T-cell (primary cell): ENCODE measurements at regions not wholly inside any gene's neighbourhood (a gene's known extent, or its start where the extent isn't known, plus 50 kb on each side); places are given as distances from the start of the nearest gene placed in this dataset.

ENCODE experiments used
- ATAC-seq, 4 experiments: fragments of 200-7000 bp in 3 of 4; fragments of 150-1000 bp in 1 of 4; cut with Tn5 transposase; replicated peaks in 1 of 4; 1 replicate in 3 of 4; 2 replicates in 1 of 4; pipeline ENCODE4 v1.10.0; 2021; ENCODE audit warnings: moderate library complexity in 3 of 4, mild to moderate bottlenecking in 2 of 4, moderate number of reproducible peaks in 1 of 4
- CTCF ChIA-PET, 2 donors: fragments of 300-600 bp; sonication (Branson Sonifier 250); formaldehyde crosslinking; loops; one replicate each; lab custom pipeline; 2022; ENCODE audit warnings: antibody characterized with exemption in 2 of 2; lab: Charles Lee
- POLR2A ChIA-PET, 2 donors: fragments of 300-600 bp; sonication (Branson Sonifier 250); formaldehyde crosslinking; loops; one replicate each; lab custom pipeline; 2022; ENCODE audit warnings: antibody characterized with exemption in 2 of 2; lab: Charles Lee
- DNase-seq, 35 experiments: peaks; one replicate each; pipeline versions ENCODE4 v3.0.0 to v3.0.0-alpha.2; 2013 to 2023
- H3K27ac ChIP-seq: one replicate; pipeline ENCODE4 v1.5.1; 2013; ENCODE audit warnings: low read length
- H3K27me3 ChIP-seq, 2 experiments: replicated peaks in 1 of 2; 1 replicate in 1 of 2; 2 replicates in 1 of 2; pipeline versions ENCODE4 v1.6.1 to v1.7.0; 2013; ENCODE audit warnings: low read length in 1 of 2, mixed read lengths in 1 of 2; ENCODE audit not compliant: control insufficient read depth in 2 of 2, insufficient read depth in 2 of 2; ENCODE audit errors: extremely low read depth in 1 of 2
- H3K36me3 ChIP-seq, 2 donors: 1 replicate in 1 of 2; 2 replicates in 1 of 2; pipeline versions ENCODE4 v1.6.1 to v1.7.0; 2013; ENCODE audit warnings: low read length in 1 of 2; ENCODE audit not compliant: control insufficient read depth in 2 of 2, insufficient read depth in 1 of 2; ENCODE audit errors: extremely low read depth in 1 of 2
- H3K4me1 ChIP-seq, 2 experiments: 1 replicate in 1 of 2; 2 replicates in 1 of 2; pipeline versions ENCODE4 v1.6.1 to v1.7.0; 2013; ENCODE audit warnings: low read length in 2 of 2, mixed read lengths in 1 of 2; ENCODE audit not compliant: insufficient read depth in 2 of 2, control insufficient read depth in 1 of 2; ENCODE audit errors: extremely low read depth in 1 of 2
- H3K4me3 ChIP-seq, 2 donors: 1 replicate in 1 of 2; 2 replicates in 1 of 2; pipeline versions ENCODE4 v1.5.1 to v1.7.0; 2013; ENCODE audit warnings: mild to moderate bottlenecking in 2 of 2, low read length in 1 of 2, moderate library complexity in 1 of 2; ENCODE audit not compliant: control insufficient read depth in 1 of 2; ENCODE audit errors: extremely low read depth in 1 of 2
- H3K9me3 ChIP-seq: 2 replicates; pipeline ENCODE4 v1.7.0; 2013
- H3K27ac Mint-ChIP-seq, 2 donors: one replicate each; pipeline ENCODE4 v1.8.0; 2020 to 2021; ENCODE audit warnings: mild to moderate bottlenecking in 2 of 2, mixed read lengths in 2 of 2
- H3K27me3 Mint-ChIP-seq, 2 donors: one replicate each; pipeline ENCODE4 v1.8.0; 2021 to 2022; ENCODE audit warnings: mixed read lengths in 2 of 2
- H3K36me3 Mint-ChIP-seq: one replicate; pipeline ENCODE4 v1.8.0; 2021; ENCODE audit warnings: mixed read lengths
- H3K4me1 Mint-ChIP-seq, 3 donors: one replicate each; pipeline ENCODE4 v1.8.0; 2020 to 2022; ENCODE audit warnings: mixed read lengths in 3 of 3, mild to moderate bottlenecking in 1 of 3
- H3K4me3 Mint-ChIP-seq, 3 donors: one replicate each; pipeline ENCODE4 v1.8.0; 2020 to 2022; ENCODE audit warnings: mild to moderate bottlenecking in 3 of 3, mixed read lengths in 3 of 3, moderate library complexity in 3 of 3
- H3K9me3 Mint-ChIP-seq, 3 donors: one replicate each; pipeline ENCODE4 v1.8.0; 2020 to 2022; ENCODE audit warnings: mixed read lengths in 3 of 3
- WGBS: methylation state at CpG from one replicate; pipeline ENCODE4 v1.1.5; 2013; ENCODE audit warnings: missing lambda C conversion rate; ENCODE audit not compliant: insufficient coverage; 5-methylcytosine and 5-hydroxymethylcytosine counted together

DNA sequence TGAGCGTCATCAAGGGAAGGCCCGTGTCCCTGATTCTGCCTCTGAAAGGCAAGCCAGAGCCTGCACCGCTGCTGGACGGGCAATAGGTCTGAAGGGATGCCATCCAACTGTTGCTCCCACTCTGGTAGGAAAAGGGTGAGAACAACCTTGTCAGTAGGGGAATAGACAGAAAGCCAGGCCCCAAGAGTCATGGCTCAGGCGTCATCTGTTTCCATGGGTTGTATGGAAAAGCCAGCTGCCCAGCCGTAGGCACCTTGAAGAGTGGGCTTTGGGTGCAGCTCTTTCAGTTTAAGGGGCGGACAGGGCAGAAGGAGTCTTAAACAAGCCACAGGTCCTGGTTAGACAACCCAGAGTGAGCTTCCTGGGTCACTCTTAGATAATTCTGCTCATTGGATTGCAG, 66.5 kb downstream of the RNF6 start:
- no peak overlapping the region for H3K27ac ChIP-seq
- no peak overlapping the region for H3K27ac Mint-ChIP-seq
- no peaks in the 10 kb centered on the region for H3K36me3 ChIP-seq
- no peak overlapping the region for H3K4me3 ChIP-seq
- H3K4me1 ChIP-seq: no peaks in the 10 kb centered on the region
- no peaks in the 10 kb centered on the region for H3K4me1 Mint-ChIP-seq
- peaks cover 0 to 3% of the 10 kb centered on the region in 2 experiments for H3K27me3 ChIP-seq
- POLR2A ChIA-PET: no interaction called here
- CTCF ChIA-PET: no interaction called here
- no peak for DNase-seq
- no peak overlapping the region for H3K4me3 Mint-ChIP-seq
- no peaks in the 10 kb centered on the region for H3K9me3 Mint-ChIP-seq
- WGBS: 88% methylated on average over 6 of the region's 7 CpGs
- peaks cover 7 to 9% of the 10 kb centered on the region in 2 donors for H3K27me3 Mint-ChIP-seq
- no peaks in the 10 kb centered on the region for H3K36me3 Mint-ChIP-seq
- H3K9me3 ChIP-seq: no peaks in the 10 kb centered on the region
- ATAC-seq: no peak

DNA sequence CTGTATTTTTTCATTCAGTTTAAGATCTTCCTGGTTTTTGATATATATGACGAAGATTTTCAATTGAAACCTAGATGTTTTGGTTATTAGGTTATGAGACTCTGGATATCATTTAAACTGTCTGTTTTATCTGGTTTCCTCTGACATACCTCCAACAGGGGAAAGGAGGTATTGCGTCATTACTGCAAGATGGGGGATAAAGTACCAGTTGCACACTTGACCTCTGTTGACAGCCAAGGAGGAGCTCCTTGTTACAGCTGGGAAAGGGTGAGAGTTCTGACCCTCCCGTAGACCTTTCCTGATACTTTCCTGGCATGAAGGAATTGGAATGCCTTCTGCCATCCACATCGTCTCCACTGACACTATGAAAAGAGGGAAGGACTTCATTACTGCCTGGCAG, 82.0 kb upstream of the SHISA2 start:
- no CpG with 5 or more reads among the region's 4 CpGs for WGBS
- DNase-seq (no peak), ATAC-seq (no peak)
- H3K27ac ChIP-seq: no peak overlapping the region
- H3K4me3 ChIP-seq: no peak overlapping the region
- no peaks in the 10 kb centered on the region for H3K9me3 ChIP-seq
- POLR2A ChIA-PET: no interaction called here
- no peak overlapping the region for H3K27ac Mint-ChIP-seq
- no peaks in the 10 kb centered on the region for H3K36me3 ChIP-seq
- no peaks in the 10 kb centered on the region for H3K27me3 ChIP-seq
- no peak overlapping the region for H3K4me3 Mint-ChIP-seq
- H3K36me3 Mint-ChIP-seq: no peaks in the 10 kb centered on the region
- H3K9me3 Mint-ChIP-seq: peaks cover 4 to 6% (median 4%) of the 10 kb centered on the region in 3 donors
- CTCF ChIA-PET: interaction anchor here in 1 of 2 donors (0.9 kb wide), 1 partner anchor 565 kb away, joined by 3 read pairs; no protein-coding TSS in a partner anchor
- no peaks in the 10 kb centered on the region for H3K4me1 Mint-ChIP-seq
- peaks cover under 1 to 22% of the 10 kb centered on the region in 2 donors for H3K27me3 Mint-ChIP-seq
- H3K4me1 ChIP-seq: no peaks in the 10 kb centered on the region

DNA sequence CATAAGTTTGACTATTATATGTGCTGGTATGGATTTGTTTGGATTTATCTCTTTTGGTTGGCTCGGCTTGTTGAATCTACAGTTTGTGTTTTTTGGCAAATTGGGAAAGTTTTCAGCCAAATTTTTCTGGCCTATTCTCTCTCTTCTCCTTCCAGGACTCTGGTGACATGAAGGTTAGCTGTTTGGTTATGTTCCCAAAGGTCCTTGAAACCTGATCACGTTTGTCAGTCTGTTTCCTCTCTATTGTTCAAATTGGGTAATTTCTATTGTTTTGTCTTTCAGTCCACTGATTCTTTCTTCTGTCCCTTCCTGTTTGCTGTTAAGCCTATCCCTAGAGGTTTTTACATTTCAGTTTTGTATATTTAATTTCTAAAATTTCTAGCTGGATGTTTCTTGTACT, 81.5 kb upstream of the SHISA2 start:
- no peaks in the 10 kb centered on the region for H3K9me3 ChIP-seq
- Mint-ChIP-seq H3K27ac (no peak overlapping the region), H3K4me1 (no peaks in the 10 kb centered on the region), H3K27me3 (peaks cover 0 to 22% of the 10 kb centered on the region in 2 donors), H3K9me3 (peaks cover 4 to 6% (median 4%) of the 10 kb centered on the region in 3 donors), H3K36me3 (no peaks in the 10 kb centered on the region), H3K4me3 (no peak overlapping the region)
- no peaks in the 10 kb centered on the region for H3K4me1 ChIP-seq
- H3K4me3 ChIP-seq: no peak overlapping the region
- H3K27me3 ChIP-seq: no peaks in the 10 kb centered on the region
- no peak overlapping the region for H3K27ac ChIP-seq
- no peak for ATAC-seq
- POLR2A ChIA-PET: no interaction called here
- no peak for DNase-seq
- CTCF ChIA-PET: interaction anchor here in 1 of 2 donors (0.9 kb wide), 1 partner anchor 566 kb away, joined by 3 read pairs; no protein-coding TSS in a partner anchor
- no CpG with 5 or more reads among the region's 2 CpGs for WGBS
- H3K36me3 ChIP-seq: no peaks in the 10 kb centered on the region

DNA sequence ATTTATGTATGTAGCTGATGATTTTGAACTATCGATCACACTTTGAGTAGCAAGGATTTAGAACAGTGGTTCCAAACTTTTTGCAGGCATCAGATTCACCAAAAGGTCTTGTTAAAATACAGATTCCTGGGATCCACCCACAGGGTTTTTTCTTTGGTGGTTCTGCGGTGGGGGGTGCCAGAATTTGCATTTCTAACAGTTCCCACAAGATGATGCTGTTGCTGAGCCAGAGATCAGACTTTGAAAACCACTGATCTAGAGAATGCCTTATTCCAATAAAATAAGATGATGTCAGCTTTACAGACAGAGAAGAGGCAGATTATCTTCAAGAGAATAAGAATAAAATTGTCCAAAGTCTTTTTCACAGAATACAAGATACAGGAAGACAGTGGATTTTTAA, 80.9 kb upstream of the SHISA2 start:
- Histone ChIP-seq H3K27me3 (no peaks in the 10 kb centered on the region), H3K27ac (no peak overlapping the region), H3K36me3 (no peaks in the 10 kb centered on the region), H3K9me3 (no peaks in the 10 kb centered on the region), H3K4me3 (no peak overlapping the region), H3K4me1 (no peaks in the 10 kb centered on the region)
- peaks cover 2 to 3% (median 3%) of the 10 kb centered on the region in 3 donors for H3K9me3 Mint-ChIP-seq
- H3K36me3 Mint-ChIP-seq: no peaks in the 10 kb centered on the region
- POLR2A ChIA-PET: no interaction called here
- no peaks in the 10 kb centered on the region for H3K4me1 Mint-ChIP-seq
- ATAC-seq: no peak
- CTCF ChIA-PET: no interaction called here
- H3K27me3 Mint-ChIP-seq: peaks cover 0 to 19% of the 10 kb centered on the region in 2 donors
- no peak overlapping the region for H3K4me3 Mint-ChIP-seq
- WGBS: 100% methylated on average over 1 of the region's 2 CpGs
- H3K27ac Mint-ChIP-seq: no peak overlapping the region
- DNase-seq: peak in 1 of 35 experiments; percentile 2

DNA sequence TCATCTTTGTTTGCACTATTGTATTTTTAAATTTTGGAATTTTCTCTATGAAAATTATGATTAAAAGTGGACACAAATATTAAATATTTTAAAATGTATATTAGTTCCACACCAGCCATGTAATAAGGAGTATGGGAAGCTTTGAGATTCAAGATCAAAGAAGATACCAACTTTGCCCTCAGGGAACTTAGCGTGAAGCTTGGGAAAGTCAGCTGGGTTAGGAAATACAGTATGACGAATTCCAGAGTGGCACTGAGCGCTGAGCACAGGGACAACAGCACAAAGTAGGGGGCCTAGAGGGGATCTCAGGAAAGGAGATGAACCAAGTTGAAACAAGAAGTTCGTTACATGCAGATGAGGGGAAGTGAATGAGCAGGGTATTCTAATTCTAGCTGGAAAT, 76.9 kb upstream of the SHISA2 start:
- Mint-ChIP-seq H3K9me3 (no peaks in the 10 kb centered on the region), H3K4me1 (no peaks in the 10 kb centered on the region), H3K27ac (no peak overlapping the region), H3K36me3 (no peaks in the 10 kb centered on the region), H3K4me3 (no peak overlapping the region), H3K27me3 (peaks cover 0 to 3% of the 10 kb centered on the region in 2 donors)
- Histone ChIP-seq H3K4me3 (no peak overlapping the region), H3K4me1 (no peaks in the 10 kb centered on the region), H3K27ac (no peak overlapping the region), H3K36me3 (no peaks in the 10 kb centered on the region), H3K9me3 (no peaks in the 10 kb centered on the region), H3K27me3 (no peaks in the 10 kb centered on the region)
- 67% methylated on average over 3 of the region's 4 CpGs for WGBS
- no peak for ATAC-seq
- no peak for DNase-seq
- ChIA-PET POLR2A (no interaction called here), CTCF (no interaction called here)

DNA sequence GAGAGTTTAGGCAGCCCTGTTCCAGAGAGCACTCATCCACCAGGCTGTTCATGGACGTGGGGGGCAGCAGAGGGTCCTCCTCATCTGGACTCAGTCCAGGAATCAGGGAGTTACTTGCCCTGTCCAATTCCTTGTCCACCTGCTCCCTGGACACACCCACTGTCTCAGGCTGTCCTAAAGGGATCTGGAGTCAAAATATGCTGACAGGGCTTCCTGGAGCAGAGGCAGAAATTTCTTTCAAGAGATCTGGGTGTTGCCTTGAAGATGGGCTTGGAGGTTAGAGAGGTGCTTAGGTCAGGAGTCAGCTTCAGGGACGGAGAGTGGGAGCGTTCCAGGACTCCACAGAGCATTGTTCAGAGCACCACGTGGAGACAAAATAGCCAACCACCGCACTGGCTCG, 65.8 kb upstream of the SHISA2 start:
- Histone ChIP-seq H3K27ac (no peak overlapping the region), H3K9me3 (no peaks in the 10 kb centered on the region), H3K4me3 (no peak overlapping the region), H3K4me1 (no peaks in the 10 kb centered on the region), H3K36me3 (no peaks in the 10 kb centered on the region), H3K27me3 (no peaks in the 10 kb centered on the region)
- DNase-seq (no peak), ATAC-seq (no peak)
- Mint-ChIP-seq H3K36me3 (no peaks in the 10 kb centered on the region), H3K9me3 (no peaks in the 10 kb centered on the region), H3K27me3 (peaks cover 9 to 26% of the 10 kb centered on the region in 2 donors), H3K27ac (no peak overlapping the region), H3K4me3 (no peak overlapping the region), H3K4me1 (no peaks in the 10 kb centered on the region)
- WGBS: 65% methylated on average over 6 of the region's 6 CpGs
- CTCF ChIA-PET: no interaction called here
- POLR2A ChIA-PET: no interaction called here

DNA sequence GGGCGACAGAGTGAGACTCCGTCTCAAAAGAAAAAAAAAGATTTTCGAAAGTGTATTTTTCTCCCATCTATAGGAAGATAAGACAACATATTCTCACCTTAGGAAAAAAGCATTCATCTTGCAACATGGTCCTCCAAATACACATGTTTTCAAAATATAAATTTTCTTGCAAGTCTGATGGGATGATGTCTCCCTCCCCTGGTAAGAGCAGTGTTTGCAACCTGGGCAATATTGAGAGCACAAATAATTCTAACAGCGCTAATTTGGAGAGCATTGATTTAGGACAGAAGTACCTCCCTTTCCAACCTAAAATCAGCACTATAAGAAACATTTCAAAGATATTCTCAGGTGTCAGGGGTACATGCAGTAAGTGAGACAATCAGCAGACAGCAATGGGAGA, 61.0 kb upstream of the SHISA2 start:
- Histone ChIP-seq H3K9me3 (no peaks in the 10 kb centered on the region), H3K4me3 (no peak overlapping the region), H3K27ac (no peak overlapping the region), H3K27me3 (peaks cover 0 to 2% of the 10 kb centered on the region in 2 experiments), H3K36me3 (no peaks in the 10 kb centered on the region), H3K4me1 (no peaks in the 10 kb centered on the region)
- no peak overlapping the region for H3K27ac Mint-ChIP-seq
- no CpG with 5 or more reads among the region's 4 CpGs for WGBS
- no peak overlapping the region for H3K4me3 Mint-ChIP-seq
- no peak for DNase-seq
- no peaks in the 10 kb centered on the region for H3K9me3 Mint-ChIP-seq
- ATAC-seq: no peak
- ChIA-PET POLR2A (no interaction called here), CTCF (no interaction called here)
- no peaks in the 10 kb centered on the region for H3K4me1 Mint-ChIP-seq
- no peaks in the 10 kb centered on the region for H3K36me3 Mint-ChIP-seq
- peaks cover 4 to 23% of the 10 kb centered on the region in 2 donors for H3K27me3 Mint-ChIP-seq
